Breast epithelium (tissue), 4 donors: ENCODE measurements at regions not wholly inside any gene's neighbourhood (a gene's known extent, or its start where the extent isn't known, plus 50 kb on each side); places are given as distances from the start of the nearest gene placed in this dataset.

Source experiments
- DNase-seq, 2 donors: peaks; one replicate each; pipeline ENCODE4 v3.0.0-alpha.2; 2019; ENCODE audit warnings: low spot score in 2 of 2
- H3K27ac ChIP-seq, 2 donors: fragments of 200-600 bp; sonication (generic) in 1 of 2; one replicate each; pipeline ENCODE4 v1.5.1; 2016 to 2019; ENCODE audit warnings: mild to moderate bottlenecking in 1 of 2
- H3K27me3 ChIP-seq, 2 donors: fragments of 200-600 bp; sonication (generic) in 1 of 2; one replicate each; pipeline versions ENCODE4 v1.5.1 to v1.6.0; 2017 to 2019; ENCODE audit warnings: control low read depth in 1 of 2, mild to moderate bottlenecking in 1 of 2
- H3K36me3 ChIP-seq: fragments of 200-600 bp; one replicate; pipeline ENCODE4 v1.5.1; 2019
- H3K4me1 ChIP-seq, 2 donors: fragments of 200-600 bp; sonication (generic); one replicate each; pipeline ENCODE4 v1.5.1; 2016 to 2019; ENCODE audit warnings: control low read depth in 1 of 2
- H3K4me3 ChIP-seq, 3 donors: fragments of 200-600 bp; sonication (generic); 1 replicate in 2 of 3; 2 replicates in 1 of 3; pipeline ENCODE4 v1.5.1; 2016 to 2019; ENCODE audit warnings: mild to moderate bottlenecking in 3 of 3, moderate library complexity in 2 of 3
- H3K9me3 ChIP-seq, 2 donors: fragments of 200-600 bp; sonication (generic) in 1 of 2; one replicate each; pipeline ENCODE4 v1.5.1; 2016 to 2019; ENCODE audit warnings: control low read depth in 1 of 2
- POLR2A ChIP-seq: fragments of 450-650 bp; IDR thresholded peaks from one replicate; pipeline ENCODE4 v1.6.1; 2016; ENCODE audit warnings: antibody characterized with exemption, mild to moderate bottlenecking, moderate library complexity
- POLR2AphosphoS5 ChIP-seq, 3 donors: sonication (generic); formaldehyde crosslinking; IDR thresholded peaks; one replicate each; pipeline ENCODE4 v1.6.1; 2017; ENCODE audit warnings: antibody characterized with exemption in 3 of 3
- intact Hi-C: fragments of 100-400 bp; cut with DNase I; formaldehyde crosslinking; loops from one replicate; pipeline ENCODE4 v1.15.1; 2023; ENCODE audit warnings: low total_unique reads
- TF ChIP-seq, protein P1 (sequence below), 3 donors: fragments of 450-650 bp; IDR thresholded peaks; one replicate each; pipeline ENCODE4 v1.5.1; 2016 to 2017; ENCODE audit warnings: antibody characterized with exemption in 3 of 3, mild to moderate bottlenecking in 3 of 3, moderate library complexity in 3 of 3

DNA sequence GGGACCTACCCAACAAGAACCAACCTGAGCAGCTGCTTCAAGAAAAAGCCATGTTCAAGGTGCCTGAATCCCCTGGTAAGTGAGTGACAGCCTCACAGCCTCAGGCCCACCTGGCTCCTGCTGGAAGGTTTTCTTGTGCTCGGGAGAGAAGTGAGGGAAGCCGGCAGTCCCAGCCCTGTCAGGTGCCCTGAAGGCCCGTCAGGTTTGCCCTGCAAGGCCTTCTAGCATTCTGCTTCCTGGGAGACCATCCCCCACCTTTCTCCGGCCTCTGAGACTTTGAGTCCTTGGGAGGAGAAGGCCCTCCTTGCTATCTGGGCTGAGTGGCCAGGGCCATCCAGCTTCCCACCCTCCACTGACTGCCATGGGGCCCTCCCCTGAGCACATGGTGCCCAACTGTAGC lies 166.7 kb upstream of the ZNF267 start:
- H3K9me3 ChIP-seq = no peaks in the 10 kb centered on the region
- H3K4me3 ChIP-seq = no peak overlapping the region
- H3K27me3 ChIP-seq = no peaks in the 10 kb centered on the region
- no peaks in the 10 kb centered on the region for H3K36me3 ChIP-seq
- no peak overlapping the region for H3K27ac ChIP-seq
- intact Hi-C loops = no loop called here
- TF ChIP-seq POLR2A = no peak
- TF ChIP-seq POLR2AphosphoS5 (IDR thresholded peaks at IDR 0.05) = no peak
- TF ChIP-seq, protein P1, sequence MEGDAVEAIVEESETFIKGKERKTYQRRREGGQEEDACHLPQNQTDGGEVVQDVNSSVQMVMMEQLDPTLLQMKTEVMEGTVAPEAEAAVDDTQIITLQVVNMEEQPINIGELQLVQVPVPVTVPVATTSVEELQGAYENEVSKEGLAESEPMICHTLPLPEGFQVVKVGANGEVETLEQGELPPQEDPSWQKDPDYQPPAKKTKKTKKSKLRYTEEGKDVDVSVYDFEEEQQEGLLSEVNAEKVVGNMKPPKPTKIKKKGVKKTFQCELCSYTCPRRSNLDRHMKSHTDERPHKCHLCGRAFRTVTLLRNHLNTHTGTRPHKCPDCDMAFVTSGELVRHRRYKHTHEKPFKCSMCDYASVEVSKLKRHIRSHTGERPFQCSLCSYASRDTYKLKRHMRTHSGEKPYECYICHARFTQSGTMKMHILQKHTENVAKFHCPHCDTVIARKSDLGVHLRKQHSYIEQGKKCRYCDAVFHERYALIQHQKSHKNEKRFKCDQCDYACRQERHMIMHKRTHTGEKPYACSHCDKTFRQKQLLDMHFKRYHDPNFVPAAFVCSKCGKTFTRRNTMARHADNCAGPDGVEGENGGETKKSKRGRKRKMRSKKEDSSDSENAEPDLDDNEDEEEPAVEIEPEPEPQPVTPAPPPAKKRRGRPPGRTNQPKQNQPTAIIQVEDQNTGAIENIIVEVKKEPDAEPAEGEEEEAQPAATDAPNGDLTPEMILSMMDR (IDR thresholded peaks at IDR 0.05) = no peak
- no peaks in the 10 kb centered on the region for H3K4me1 ChIP-seq
- no peak for DNase-seq

DNA sequence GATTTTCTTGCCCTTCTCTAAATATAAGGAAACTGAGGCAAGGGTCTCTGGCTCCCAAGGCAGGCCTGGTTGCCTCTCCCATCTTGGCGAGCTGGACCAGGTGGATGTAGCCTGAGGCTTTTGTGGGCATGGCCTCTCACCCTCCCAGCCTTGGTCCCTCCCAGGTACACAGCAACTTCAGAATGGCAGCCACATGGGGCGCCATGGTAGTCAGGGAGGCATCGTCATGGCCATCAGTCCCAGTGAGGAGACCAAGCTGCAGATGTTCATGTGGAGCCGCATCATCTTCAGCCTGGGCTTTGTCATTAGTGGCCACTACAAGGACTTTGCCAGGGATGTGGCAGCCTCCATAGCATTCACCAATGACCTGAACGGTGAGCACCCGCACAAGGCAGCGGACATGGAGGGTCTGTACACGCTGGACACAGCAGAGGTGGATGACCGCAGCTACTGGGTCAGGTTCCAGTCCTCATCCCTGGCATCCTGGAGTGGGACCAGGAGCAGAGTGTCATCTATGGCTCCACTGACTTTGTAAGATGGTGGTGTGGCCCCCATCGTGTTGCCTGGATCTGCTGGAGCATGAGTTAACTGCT lies 165.8 kb upstream of the ZNF267 start:
- no peak overlapping the region for H3K27ac ChIP-seq
- intact Hi-C loops = no loop called here
- no peaks in the 10 kb centered on the region for H3K27me3 ChIP-seq
- no peak overlapping the region for H3K4me3 ChIP-seq
- no peak for DNase-seq
- no peaks in the 10 kb centered on the region for H3K36me3 ChIP-seq
- no peaks in the 10 kb centered on the region for H3K9me3 ChIP-seq
- TF ChIP-seq, protein P1 (IDR thresholded peaks at IDR 0.05) = no peak
- TF ChIP-seq POLR2A (no peak), POLR2AphosphoS5 (IDR thresholded peaks at IDR 0.05) (no peak)
- H3K4me1 ChIP-seq = no peaks in the 10 kb centered on the region

DNA sequence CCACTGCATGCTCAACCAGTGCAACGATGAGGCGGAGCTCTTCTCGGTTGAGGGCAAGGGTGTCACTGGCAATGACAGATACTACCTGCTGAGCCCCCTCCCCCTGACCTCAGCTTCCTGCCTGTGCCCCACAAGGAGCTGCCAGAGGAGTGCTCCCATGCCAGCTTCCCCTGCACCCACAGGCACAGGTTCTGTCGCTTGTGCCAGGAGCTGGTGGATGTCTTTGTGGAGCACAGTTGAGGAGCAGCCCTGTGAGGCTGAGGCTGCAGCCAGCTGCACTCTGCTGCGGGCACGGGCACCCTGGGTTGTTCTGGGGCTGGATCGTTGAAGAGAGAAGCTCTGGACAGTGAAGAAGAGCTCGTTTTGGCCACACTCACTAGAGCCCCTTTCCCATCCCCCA lies 165.3 kb upstream of the ZNF267 start:
- Histone ChIP-seq H3K27me3 (no peaks in the 10 kb centered on the region), H3K4me3 (no peak overlapping the region), H3K4me1 (no peaks in the 10 kb centered on the region), H3K9me3 (no peaks in the 10 kb centered on the region), H3K36me3 (no peaks in the 10 kb centered on the region), H3K27ac (no peak overlapping the region)
- DNase-seq = no peak
- intact Hi-C loops = no loop called here
- TF ChIP-seq POLR2A (no peak), POLR2AphosphoS5 (IDR thresholded peaks at IDR 0.05) (no peak)
- TF ChIP-seq, protein P1 (IDR thresholded peaks at IDR 0.05) = no peak

DNA sequence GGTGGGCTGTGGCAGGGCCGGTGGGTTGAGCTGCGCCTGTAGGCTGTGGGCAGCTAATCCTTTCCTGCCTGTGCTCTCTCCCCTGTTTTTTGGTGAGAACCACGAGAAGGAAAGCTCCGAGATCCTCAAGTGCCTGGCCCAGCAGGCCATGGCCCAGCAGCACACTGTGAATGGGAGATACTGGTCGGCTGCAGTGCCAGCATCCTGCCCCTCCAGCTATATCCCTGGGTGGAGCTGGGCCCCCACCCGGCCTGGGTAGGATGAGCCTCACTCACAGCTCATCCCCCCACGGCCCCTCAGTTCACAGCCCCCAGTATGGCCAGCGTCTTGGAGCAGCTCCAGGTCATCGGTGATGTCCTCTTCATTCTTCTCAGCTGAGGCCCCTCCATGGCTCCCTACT lies 164.4 kb upstream of the ZNF267 start:
- DNase-seq = no peak
- Histone ChIP-seq H3K4me3 (no peak overlapping the region), H3K27ac (no peak overlapping the region), H3K27me3 (no peaks in the 10 kb centered on the region), H3K36me3 (no peaks in the 10 kb centered on the region), H3K9me3 (no peaks in the 10 kb centered on the region), H3K4me1 (no peaks in the 10 kb centered on the region)
- TF ChIP-seq POLR2AphosphoS5 (IDR thresholded peaks at IDR 0.05) (no peak), POLR2A (no peak)
- TF ChIP-seq, protein P1 (IDR thresholded peaks at IDR 0.05) = no peak
- intact Hi-C loops = no loop called here

DNA sequence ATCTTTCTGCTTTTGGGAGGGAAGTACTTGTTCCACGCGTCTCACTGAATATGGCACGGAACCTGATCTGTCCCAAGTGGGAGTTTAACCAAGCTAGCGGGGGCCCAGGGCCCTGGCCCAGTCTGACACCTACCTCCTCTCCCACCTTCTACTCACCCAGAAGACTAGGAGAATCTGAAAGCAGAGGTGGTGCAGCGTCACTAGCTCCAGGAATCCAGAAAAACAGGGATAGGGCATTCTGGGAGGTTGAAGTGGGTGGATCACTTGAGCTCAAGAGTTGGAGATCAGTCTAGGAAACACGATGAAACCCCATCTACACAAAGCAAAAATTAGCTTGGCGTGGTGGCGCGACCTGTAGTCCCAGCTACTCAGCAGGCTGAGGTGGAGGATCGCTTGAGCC lies 163.5 kb upstream of the ZNF267 start:
- intact Hi-C loops = no loop called here
- DNase-seq = no peak

More for the DNA sequence above, 163.5 kb upstream of the ZNF267 start:
- Histone ChIP-seq H3K4me3 (no peak overlapping the region), H3K36me3 (no peaks in the 10 kb centered on the region), H3K4me1 (no peaks in the 10 kb centered on the region), H3K27me3 (no peaks in the 10 kb centered on the region), H3K27ac (no peak overlapping the region), H3K9me3 (no peaks in the 10 kb centered on the region)
- TF ChIP-seq POLR2A (no peak), POLR2AphosphoS5 (IDR thresholded peaks at IDR 0.05) (no peak)
- TF ChIP-seq, protein P1 (IDR thresholded peaks at IDR 0.05) = no peak
